T-helper 17 cell (primary cell): ENCODE measurements at regions not wholly inside any gene's neighbourhood (a gene's known extent, or its start where the extent isn't known, plus 50 kb on each side); places are given as distances from the start of the nearest gene placed in this dataset.

Experiments used
- ATAC-seq: fragments of 150-1000 bp; cut with Tn5 transposase; 2 replicates; pipeline ENCODE4 v1.10.0; 2021; ENCODE audit warnings: mild to moderate bottlenecking, moderate library complexity
- DNase-seq, 3 donors: peaks; one replicate each; pipeline versions ENCODE4 v3.0.0 to v3.0.0-alpha.2; 2020 to 2021
- H3K9me3 ChIP-seq: one replicate; pipeline ENCODE4 v1.7.0; 2013; ENCODE audit warnings: low read length, mild to moderate bottlenecking; ENCODE audit not compliant: control insufficient read depth, poor library complexity, severe bottlenecking
- H3K27ac Mint-ChIP-seq: one replicate; pipeline ENCODE4 v1.8.0; 2022; ENCODE audit warnings: mild to moderate bottlenecking, moderate library complexity, mixed read lengths
- H3K27me3 Mint-ChIP-seq: one replicate; pipeline ENCODE4 v1.8.0; 2022; ENCODE audit warnings: mixed read lengths
- H3K36me3 Mint-ChIP-seq: one replicate; pipeline ENCODE4 v1.8.0; 2022; ENCODE audit warnings: low read depth, mixed read lengths
- H3K4me1 Mint-ChIP-seq: one replicate; pipeline ENCODE4 v1.8.0; 2022; ENCODE audit warnings: mild to moderate bottlenecking, mixed read lengths
- H3K4me3 Mint-ChIP-seq: one replicate; pipeline ENCODE4 v1.8.0; 2022; ENCODE audit warnings: mild to moderate bottlenecking, moderate library complexity, mixed read lengths

- ATAC-seq (no peak), DNase-seq (no peak)
- Mint-ChIP-seq H3K4me3 (no peak overlapping the region), H3K4me1 (no peaks in the 10 kb centered on the region), H3K27ac (peak overlapping the region; percentile 43), H3K27me3 (no peaks in the 10 kb centered on the region), H3K36me3 (no peaks in the 10 kb centered on the region)
- H3K9me3 ChIP-seq: no peaks in the 10 kb centered on the region
These were observed 122.5 kb downstream of the PHLDA1 start for GRCh38 chr12:75908961-75909605.

DNA sequence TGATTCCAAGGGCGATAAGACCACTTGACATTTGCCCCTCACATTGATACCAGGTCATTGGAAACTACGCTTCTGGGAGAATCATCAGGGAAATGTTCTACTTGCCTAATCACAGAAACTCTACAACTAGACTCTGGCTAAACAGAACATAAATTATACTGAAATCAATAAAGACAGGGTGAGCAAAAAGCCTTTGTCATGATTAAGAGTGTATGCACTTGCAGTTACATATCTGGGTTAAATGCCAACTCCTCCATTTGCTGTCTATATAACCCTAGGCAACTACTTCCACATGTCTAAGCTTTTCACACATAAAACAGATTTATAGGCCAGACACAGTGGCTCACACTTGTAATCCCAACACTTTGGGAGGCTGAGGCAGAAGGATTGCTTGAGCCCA lies 125.7 kb downstream of the PHLDA1 start:
- Mint-ChIP-seq H3K27me3 (no peaks in the 10 kb centered on the region), H3K27ac (no peak overlapping the region), H3K4me3 (no peak overlapping the region), H3K36me3 (no peaks in the 10 kb centered on the region), H3K4me1 (no peaks in the 10 kb centered on the region)
- ATAC-seq: no peak
- no peak for DNase-seq
- H3K9me3 ChIP-seq: no peaks in the 10 kb centered on the region

DNA sequence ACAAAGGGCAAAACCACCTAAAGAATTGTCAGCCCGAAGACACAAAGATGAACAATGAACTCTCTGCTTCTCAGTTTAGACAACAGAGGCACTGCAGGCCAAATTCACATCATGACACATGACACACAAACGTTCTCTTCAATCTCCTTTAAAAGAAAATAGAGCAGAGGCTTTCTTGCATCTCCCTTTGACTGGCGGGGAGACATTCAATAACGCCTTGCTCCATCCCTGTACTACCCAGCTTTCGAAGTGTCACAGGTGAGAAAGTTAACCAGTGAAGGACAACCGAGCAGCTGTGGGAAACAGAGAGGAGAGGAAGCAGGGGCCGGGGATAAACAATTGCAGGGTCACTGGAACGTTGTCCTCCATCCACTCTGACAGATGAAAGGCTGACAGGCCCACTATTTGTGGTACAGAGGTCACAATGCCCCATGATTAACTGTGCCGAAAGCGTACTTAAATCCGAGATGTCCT lies 130.8 kb downstream of the PHLDA1 start:
- DNase-seq (no peak), ATAC-seq (no peak)
- no peak overlapping the region for H3K4me3 Mint-ChIP-seq
- H3K27ac Mint-ChIP-seq: no peak overlapping the region
- no peaks in the 10 kb centered on the region for H3K36me3 Mint-ChIP-seq
- H3K27me3 Mint-ChIP-seq: no peaks in the 10 kb centered on the region
- H3K9me3 ChIP-seq: no peaks in the 10 kb centered on the region
- H3K4me1 Mint-ChIP-seq: no peaks in the 10 kb centered on the region

DNA sequence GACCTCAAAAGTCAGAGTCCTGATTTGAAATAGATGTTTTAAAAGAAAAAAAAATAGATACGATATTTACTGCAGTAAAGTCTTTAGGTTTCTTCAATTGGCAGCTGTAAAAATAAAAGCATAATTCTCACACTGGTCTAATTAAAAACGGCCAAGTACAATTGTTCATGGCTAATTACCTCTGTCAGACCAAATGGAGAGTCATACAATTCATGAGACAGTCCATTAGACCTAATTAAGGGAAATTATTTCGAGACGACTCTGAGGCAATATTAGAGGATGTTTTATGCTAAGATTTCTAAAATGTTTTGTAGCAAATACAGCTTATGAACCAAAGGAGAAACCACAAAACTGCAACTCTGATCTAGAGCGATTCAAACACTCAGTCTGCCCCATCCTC lies 131.3 kb downstream of the PHLDA1 start:
- DNase-seq: no peak
- Mint-ChIP-seq H3K4me3 (no peak overlapping the region), H3K27ac (no peak overlapping the region), H3K36me3 (no peaks in the 10 kb centered on the region), H3K4me1 (no peaks in the 10 kb centered on the region), H3K27me3 (no peaks in the 10 kb centered on the region)
- H3K9me3 ChIP-seq: no peaks in the 10 kb centered on the region
- ATAC-seq: no peak

GRCh38 chr12:75894965-75895754 lies 136.4 kb downstream of the PHLDA1 start:
- Mint-ChIP-seq H3K4me3 (no peak overlapping the region), H3K4me1 (no peaks in the 10 kb centered on the region), H3K27ac (no peak overlapping the region), H3K36me3 (no peaks in the 10 kb centered on the region), H3K27me3 (peaks cover 20% of the 10 kb centered on the region)
- no peaks in the 10 kb centered on the region for H3K9me3 ChIP-seq
- ATAC-seq (no peak), DNase-seq (no peak)

- Mint-ChIP-seq H3K4me3 (no peak overlapping the region), H3K27me3 (peaks cover 28% of the 10 kb centered on the region), H3K36me3 (no peaks in the 10 kb centered on the region), H3K4me1 (no peaks in the 10 kb centered on the region), H3K27ac (no peak overlapping the region)
- ATAC-seq (no peak), DNase-seq (no peak)
- H3K9me3 ChIP-seq: no peaks in the 10 kb centered on the region
These were observed 137.8 kb downstream of the PHLDA1 start for GRCh38 chr12:75893765-75894164.

- no peaks in the 10 kb centered on the region for H3K9me3 ChIP-seq
- no peaks in the 10 kb centered on the region for H3K4me1 Mint-ChIP-seq
- no peak overlapping the region for H3K4me3 Mint-ChIP-seq
- DNase-seq (no peak), ATAC-seq (no peak)
- H3K27ac Mint-ChIP-seq: no peak overlapping the region
- H3K27me3 Mint-ChIP-seq: peaks cover 32% of the 10 kb centered on the region
- no peaks in the 10 kb centered on the region for H3K36me3 Mint-ChIP-seq
These were observed 138.7 kb downstream of the PHLDA1 start for GRCh38 chr12:75892731-75893408.

GRCh38 chr12:75891072-75891471 lies 140.5 kb downstream of the PHLDA1 start:
- Mint-ChIP-seq H3K36me3 (no peaks in the 10 kb centered on the region), H3K4me3 (no peak overlapping the region), H3K4me1 (no peaks in the 10 kb centered on the region), H3K27me3 (peaks cover 45% of the 10 kb centered on the region), H3K27ac (no peak overlapping the region)
- no peaks in the 10 kb centered on the region for H3K9me3 ChIP-seq
- ATAC-seq: no peak
- no peak for DNase-seq

GRCh38 chr12:75890660-75891059 lies 140.9 kb downstream of the PHLDA1 start:
- no peak overlapping the region for H3K27ac Mint-ChIP-seq
- no peaks in the 10 kb centered on the region for H3K36me3 Mint-ChIP-seq
- no peak overlapping the region for H3K4me3 Mint-ChIP-seq
- peaks cover 45% of the 10 kb centered on the region for H3K27me3 Mint-ChIP-seq
- DNase-seq: no peak
- no peaks in the 10 kb centered on the region for H3K9me3 ChIP-seq
- H3K4me1 Mint-ChIP-seq: no peaks in the 10 kb centered on the region
- no peak for ATAC-seq

- H3K4me1 Mint-ChIP-seq: no peaks in the 10 kb centered on the region
- no peaks in the 10 kb centered on the region for H3K36me3 Mint-ChIP-seq
- H3K4me3 Mint-ChIP-seq: no peak overlapping the region
- H3K27me3 Mint-ChIP-seq: peaks cover 45% of the 10 kb centered on the region
- H3K27ac Mint-ChIP-seq: no peak overlapping the region
- DNase-seq: no peak
- H3K9me3 ChIP-seq: no peaks in the 10 kb centered on the region
- ATAC-seq: no peak
These were observed 141.4 kb downstream of the PHLDA1 start for GRCh38 chr12:75890141-75890540.

- DNase-seq: no peak
- no peaks in the 10 kb centered on the region for H3K9me3 ChIP-seq
- Mint-ChIP-seq H3K27me3 (peaks cover 53% of the 10 kb centered on the region), H3K27ac (no peak overlapping the region), H3K36me3 (peaks cover 3% of the 10 kb centered on the region), H3K4me1 (no peaks in the 10 kb centered on the region), H3K4me3 (no peak overlapping the region)
- ATAC-seq: no peak
These were observed 142.5 kb downstream of the PHLDA1 start for GRCh38 chr12:75888874-75889613.

DNA sequence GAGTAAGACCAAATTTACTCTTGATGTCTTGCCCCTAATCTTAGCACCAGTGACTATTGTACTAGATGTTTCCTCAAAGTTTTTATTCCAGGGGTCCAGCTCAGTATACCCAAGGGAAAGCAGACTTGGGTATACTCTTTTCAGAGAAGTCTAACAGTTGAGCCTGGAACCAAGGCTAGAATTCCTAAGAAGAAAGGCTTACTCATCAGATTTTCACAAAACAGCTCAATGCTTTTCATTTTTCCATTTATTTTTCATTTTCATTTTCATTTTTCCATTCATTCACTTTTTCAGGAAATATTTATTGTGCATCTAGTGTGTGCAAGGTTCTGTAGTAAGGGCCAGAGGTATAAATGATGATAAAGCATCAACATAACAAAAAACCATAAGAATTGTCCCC lies 143.2 kb downstream of the PHLDA1 start:
- Mint-ChIP-seq H3K4me1 (no peaks in the 10 kb centered on the region), H3K4me3 (no peak overlapping the region), H3K36me3 (peaks cover 3% of the 10 kb centered on the region), H3K27ac (no peak overlapping the region), H3K27me3 (peaks cover 53% of the 10 kb centered on the region)
- no peaks in the 10 kb centered on the region for H3K9me3 ChIP-seq
- DNase-seq (no peak), ATAC-seq (no peak)

GRCh38 chr12:75887979-75888378 lies 143.6 kb downstream of the PHLDA1 start:
- no peaks in the 10 kb centered on the region for H3K4me1 Mint-ChIP-seq
- no peak overlapping the region for H3K4me3 Mint-ChIP-seq
- DNase-seq (no peak), ATAC-seq (no peak)
- H3K27me3 Mint-ChIP-seq: peaks cover 53% of the 10 kb centered on the region
- no peak overlapping the region for H3K27ac Mint-ChIP-seq
- no peaks in the 10 kb centered on the region for H3K9me3 ChIP-seq
- H3K36me3 Mint-ChIP-seq: peaks cover 3% of the 10 kb centered on the region
